ENCODE measurements at regions not wholly inside any gene's neighbourhood (a gene's known extent, or its start where the extent isn't known, plus 50 kb on each side); places are given as distances from the start of the nearest gene placed in this dataset.
"Not testable (repeated sequence)": the region's sequence is repeated elsewhere in the genome, so short reads cannot be mapped to it uniquely, and the experiment has no call there.

- FAIRE-seq: no peak
These were observed 54.5 kb upstream of the NOX4 start for GRCh38 chr11:89545691-89546090.

- FAIRE-seq: not testable (repeated sequence)
These were observed 64.6 kb upstream of the NOX4 start for GRCh38 chr11:89555781-89556180.

- not testable (repeated sequence) for FAIRE-seq
These were observed 65.8 kb upstream of the NOX4 start for GRCh38 chr11:89556731-89557707.

GRCh38 chr11:89560598-89560997 is 69.4 kb upstream of the NOX4 start:
- not testable (repeated sequence) for FAIRE-seq

- FAIRE-seq: not testable (repeated sequence)
These were observed 71.6 kb upstream of the NOX4 start for GRCh38 chr11:89562731-89563130.

GRCh38 chr11:89566972-89567371 is 75.8 kb upstream of the NOX4 start:
- FAIRE-seq: no peak

- FAIRE-seq: not testable (repeated sequence)
These were observed 78.2 kb upstream of the NOX4 start for GRCh38 chr11:89569387-89569786.

- not testable (repeated sequence) for FAIRE-seq
These were observed 80.5 kb upstream of the NOX4 start for GRCh38 chr11:89571706-89572105.

- not testable (repeated sequence) for FAIRE-seq
These were observed 84.7 kb upstream of the NOX4 start for GRCh38 chr11:89575846-89576245.

- not testable (repeated sequence) for FAIRE-seq
These were observed 86.3 kb upstream of the NOX4 start for GRCh38 chr11:89577428-89577827.

- FAIRE-seq: no peak
These were observed 92.4 kb upstream of the NOX4 start for GRCh38 chr11:89583580-89583979.

GRCh38 chr11:89585046-89585445 is 93.9 kb upstream of the NOX4 start:
- not testable (repeated sequence) for FAIRE-seq

- not testable (repeated sequence) for FAIRE-seq
These were observed 94.3 kb upstream of the NOX4 start for GRCh38 chr11:89585471-89585870.

- FAIRE-seq: not testable (repeated sequence)
These were observed 98.2 kb upstream of the NOX4 start for GRCh38 chr11:89589413-89589812.

- FAIRE-seq: not testable (repeated sequence)
These were observed 98.9 kb upstream of the NOX4 start for GRCh38 chr11:89590008-89590632.

- not testable (repeated sequence) for FAIRE-seq
These were observed 108.8 kb upstream of the TRIM77 start for GRCh38 chr11:89601263-89601662.

GRCh38 chr11:89604281-89604680 is 105.8 kb upstream of the TRIM77 start:
- no peak for FAIRE-seq

- FAIRE-seq: not testable (repeated sequence)
These were observed 103.3 kb upstream of the TRIM77 start for GRCh38 chr11:89606845-89607244.

GRCh38 chr11:89607497-89607896 is 102.6 kb upstream of the TRIM77 start:
- not testable (repeated sequence) for FAIRE-seq

GRCh38 chr11:89608234-89608966 is 101.7 kb upstream of the TRIM77 start:
- FAIRE-seq: no peak

- FAIRE-seq: no peak
These were observed 98.0 kb upstream of the TRIM77 start for GRCh38 chr11:89612096-89612495.

GRCh38 chr11:89613911-89614310 is 96.2 kb upstream of the TRIM77 start:
- no peak for FAIRE-seq

- not testable (repeated sequence) for FAIRE-seq
These were observed 95.7 kb upstream of the TRIM77 start for GRCh38 chr11:89614428-89614827.

Measured in A204.1 (cell line).